ENCODE measurements at regions not wholly inside any gene's neighbourhood (a gene's known extent, or its start where the extent isn't known, plus 50 kb on each side); places are given as distances from the start of the nearest gene placed in this dataset.

DNA sequence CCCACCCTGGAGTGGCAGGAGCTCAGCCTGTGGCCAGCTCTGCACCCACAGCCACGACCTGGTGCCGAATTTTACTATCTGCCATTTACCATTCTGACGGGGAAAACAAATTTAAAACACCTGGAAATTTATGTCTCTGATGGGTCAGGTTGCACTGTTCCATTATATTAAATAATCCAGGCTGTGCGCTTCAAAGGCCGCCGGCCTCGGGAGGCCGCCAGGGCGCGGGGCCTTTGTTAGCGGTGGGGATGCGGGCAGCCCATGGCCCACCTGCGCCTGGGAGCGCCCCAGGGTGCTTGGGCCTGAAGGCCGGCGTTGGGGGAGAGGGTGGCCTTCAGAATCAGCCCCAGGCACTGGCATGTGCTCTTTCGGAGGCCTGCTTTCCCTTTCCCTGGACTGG is 276.9 kb downstream of the SRBD1 start:
- TF ChIP-seq, protein P1, sequence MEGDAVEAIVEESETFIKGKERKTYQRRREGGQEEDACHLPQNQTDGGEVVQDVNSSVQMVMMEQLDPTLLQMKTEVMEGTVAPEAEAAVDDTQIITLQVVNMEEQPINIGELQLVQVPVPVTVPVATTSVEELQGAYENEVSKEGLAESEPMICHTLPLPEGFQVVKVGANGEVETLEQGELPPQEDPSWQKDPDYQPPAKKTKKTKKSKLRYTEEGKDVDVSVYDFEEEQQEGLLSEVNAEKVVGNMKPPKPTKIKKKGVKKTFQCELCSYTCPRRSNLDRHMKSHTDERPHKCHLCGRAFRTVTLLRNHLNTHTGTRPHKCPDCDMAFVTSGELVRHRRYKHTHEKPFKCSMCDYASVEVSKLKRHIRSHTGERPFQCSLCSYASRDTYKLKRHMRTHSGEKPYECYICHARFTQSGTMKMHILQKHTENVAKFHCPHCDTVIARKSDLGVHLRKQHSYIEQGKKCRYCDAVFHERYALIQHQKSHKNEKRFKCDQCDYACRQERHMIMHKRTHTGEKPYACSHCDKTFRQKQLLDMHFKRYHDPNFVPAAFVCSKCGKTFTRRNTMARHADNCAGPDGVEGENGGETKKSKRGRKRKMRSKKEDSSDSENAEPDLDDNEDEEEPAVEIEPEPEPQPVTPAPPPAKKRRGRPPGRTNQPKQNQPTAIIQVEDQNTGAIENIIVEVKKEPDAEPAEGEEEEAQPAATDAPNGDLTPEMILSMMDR (IDR thresholded peaks at IDR 0.05) = no peak
- TF ChIP-seq POLR2A (IDR thresholded peaks at IDR 0.05) = no peak

Data from heart left ventricle (tissue), 13 donors.